Fibroblast of skin of scalp (primary cell): ENCODE measurements at regions not wholly inside any gene's neighbourhood (a gene's known extent, or its start where the extent isn't known, plus 50 kb on each side); places are given as distances from the start of the nearest gene placed in this dataset.

Source experiments
- DNase-seq: peaks from one replicate; pipeline ENCODE4 v3.0.0-alpha.2; 2013

DNA sequence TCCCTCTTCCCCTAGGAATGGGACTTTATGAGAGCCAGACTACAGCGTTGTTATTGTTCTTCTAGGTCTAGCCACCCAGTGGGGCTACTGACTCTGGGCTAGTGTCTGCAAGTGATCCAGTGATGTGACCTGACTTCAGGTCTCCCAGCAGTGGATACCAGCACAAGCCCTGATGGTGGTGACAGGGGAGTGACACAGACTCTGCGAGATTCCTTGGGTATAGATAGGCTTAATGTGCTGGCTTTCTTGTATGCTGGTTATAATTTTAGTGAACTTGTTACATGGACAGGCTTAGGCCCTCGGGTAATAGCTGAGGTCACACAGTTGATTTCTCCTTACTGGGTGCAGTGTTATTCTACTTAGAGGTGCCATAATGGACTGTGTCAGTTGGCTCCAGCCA lies 106.9 kb downstream of the TBC1D30 start:
- DNase-seq: no peak

DNA sequence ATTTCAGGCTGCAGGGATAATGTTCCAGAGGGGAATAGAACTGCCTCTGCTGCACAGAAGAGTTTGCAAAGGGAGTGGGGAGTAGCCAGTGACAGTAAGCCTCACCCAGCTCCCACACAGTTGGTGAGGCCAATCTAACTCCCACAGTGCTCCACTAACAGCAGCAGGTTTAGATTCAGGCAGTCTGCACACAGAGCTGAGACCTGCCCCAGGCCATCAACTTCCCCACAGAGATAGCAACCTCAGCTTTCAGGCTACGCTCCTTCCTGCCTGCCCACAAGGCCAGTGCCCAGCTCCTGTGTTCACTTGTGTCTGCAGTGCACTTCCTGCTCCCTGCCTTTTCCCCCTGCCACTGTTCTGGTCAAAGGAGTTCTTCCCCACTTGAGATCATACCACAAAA lies 107.5 kb downstream of the TBC1D30 start:
- no peak for DNase-seq

DNA sequence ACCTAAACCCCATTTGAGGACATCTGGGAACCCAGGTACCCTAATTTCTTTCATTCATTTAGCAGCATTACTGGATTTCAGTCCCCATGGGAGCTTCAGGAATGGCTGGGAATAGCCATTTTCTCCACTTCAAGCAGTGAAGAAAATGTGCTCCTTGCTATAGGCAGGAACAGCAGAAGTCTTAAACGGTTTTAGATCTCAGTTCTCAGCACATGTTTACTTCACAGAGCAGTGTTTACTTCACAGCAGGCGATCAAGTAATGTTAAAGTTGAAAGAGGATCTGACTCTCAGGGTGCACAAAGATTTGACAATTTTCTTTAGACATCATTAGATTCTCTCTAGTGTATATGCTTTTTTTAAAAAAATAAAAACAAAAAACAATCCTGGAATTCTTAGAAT lies 109.3 kb downstream of the TBC1D30 start:
- no peak for DNase-seq

DNA sequence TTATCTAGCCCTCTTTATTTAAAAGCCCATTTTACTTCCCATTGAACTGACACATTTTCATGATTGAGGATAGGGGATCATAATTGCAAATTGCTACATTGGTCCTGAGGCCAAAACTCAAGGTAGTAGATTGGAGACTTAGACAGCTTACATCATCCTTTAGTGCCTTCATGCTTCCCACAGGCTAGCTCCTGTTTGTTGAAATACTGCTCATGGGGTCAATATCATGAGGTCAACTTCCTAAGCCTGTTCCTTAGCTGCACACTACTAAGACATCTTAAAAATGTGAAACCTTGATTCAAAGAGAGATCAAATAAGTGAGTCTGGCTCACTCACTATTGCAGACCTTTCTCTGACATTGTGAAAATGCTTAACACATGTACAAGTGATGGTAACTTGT lies 113.0 kb downstream of the TBC1D30 start:
- no peak for DNase-seq

DNA sequence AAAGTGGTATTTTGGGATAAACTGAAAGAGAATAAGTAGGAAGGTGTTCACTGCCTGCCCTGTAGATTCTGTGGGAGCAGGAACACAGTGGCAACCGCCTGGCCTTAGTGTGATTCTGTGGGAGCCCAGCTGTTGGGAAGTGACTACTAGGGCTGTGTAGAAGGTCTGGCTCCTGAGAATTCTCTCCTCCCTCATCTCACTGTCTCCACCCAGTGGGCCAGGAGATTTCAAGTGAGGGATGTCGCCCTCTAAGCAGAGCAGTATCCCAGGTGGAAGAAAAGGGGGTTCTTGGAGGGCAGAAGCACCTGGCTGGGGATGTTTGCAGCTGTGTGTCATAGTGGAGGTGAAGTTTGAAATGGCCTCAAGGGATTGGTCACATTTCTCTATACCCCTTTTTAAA lies 113.7 kb downstream of the TBC1D30 start:
- DNase-seq: no peak

DNA sequence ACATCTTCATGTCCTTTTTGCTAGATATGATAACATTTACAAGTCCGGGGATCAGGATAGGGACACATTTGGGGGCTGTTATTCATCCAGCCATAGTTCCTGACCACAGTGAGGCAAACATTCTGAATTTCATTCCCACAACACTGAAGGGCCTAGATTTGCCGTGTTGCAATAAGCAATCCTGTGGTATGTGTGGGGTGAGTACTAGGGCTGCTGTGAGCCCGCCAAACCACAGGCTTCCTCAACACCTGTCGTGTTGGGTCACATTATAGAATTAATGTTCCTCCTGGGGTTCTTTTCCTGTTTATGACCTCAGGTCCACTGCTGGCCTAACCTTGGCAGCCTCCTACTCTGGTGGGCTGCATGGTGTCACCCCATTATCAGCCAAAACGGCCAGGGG lies 119.2 kb downstream of the TBC1D30 start:
- peak; percentile 12 for DNase-seq

DNA sequence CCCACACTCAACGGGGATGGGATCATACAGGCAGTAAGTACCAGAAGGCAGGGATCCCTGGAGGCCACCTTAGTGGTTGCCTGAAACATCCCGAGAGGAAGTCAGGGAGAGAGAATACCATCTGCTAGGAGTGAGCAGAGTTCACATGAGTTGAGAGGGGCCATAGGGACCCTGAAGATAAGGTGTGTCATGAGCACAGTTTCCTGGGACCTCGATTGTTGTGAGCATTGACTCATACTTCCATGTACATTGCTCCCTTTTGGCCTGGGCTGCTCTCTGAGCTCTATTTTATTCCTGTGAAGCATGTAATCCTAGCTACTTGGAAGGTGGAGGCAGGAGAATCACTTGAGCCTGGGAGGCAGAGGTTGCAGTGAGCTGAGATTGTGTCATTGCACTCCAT lies 120.5 kb downstream of the TBC1D30 start:
- no peak for DNase-seq

DNA sequence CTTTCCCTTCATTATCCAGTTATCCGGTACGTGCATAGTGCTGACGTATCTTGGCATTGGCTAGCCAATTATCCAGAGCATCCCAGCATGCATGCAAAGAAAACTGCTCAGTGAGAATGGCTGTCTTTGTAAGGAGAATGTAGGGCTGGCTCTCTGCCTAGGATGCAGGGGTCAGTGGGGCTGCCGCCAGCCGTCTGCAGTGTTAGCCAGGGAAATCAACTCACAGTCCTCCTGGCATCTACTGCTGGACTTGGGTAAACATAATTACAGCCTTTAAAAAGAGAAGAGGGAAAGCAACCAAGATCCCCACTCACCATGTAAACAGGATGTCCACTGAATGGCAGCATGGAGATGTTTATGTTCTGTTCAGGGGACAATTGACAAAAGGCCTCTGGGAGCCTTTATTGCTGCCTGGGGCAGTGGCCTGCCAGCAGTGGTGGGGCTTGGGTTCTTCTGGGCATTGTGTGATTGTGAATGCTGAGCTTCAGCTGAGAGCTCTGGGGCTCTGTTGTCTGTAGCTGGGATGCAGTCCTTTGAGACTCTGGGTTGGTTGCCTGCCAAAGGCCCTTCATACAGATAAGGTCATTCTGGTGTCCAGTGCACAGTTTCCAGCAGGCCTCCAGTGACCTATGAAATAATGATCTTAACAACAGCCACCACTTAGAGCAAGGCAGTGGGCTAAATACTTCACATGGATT lies 121.8 kb downstream of the TBC1D30 start:
- DNase-seq: no peak

DNA sequence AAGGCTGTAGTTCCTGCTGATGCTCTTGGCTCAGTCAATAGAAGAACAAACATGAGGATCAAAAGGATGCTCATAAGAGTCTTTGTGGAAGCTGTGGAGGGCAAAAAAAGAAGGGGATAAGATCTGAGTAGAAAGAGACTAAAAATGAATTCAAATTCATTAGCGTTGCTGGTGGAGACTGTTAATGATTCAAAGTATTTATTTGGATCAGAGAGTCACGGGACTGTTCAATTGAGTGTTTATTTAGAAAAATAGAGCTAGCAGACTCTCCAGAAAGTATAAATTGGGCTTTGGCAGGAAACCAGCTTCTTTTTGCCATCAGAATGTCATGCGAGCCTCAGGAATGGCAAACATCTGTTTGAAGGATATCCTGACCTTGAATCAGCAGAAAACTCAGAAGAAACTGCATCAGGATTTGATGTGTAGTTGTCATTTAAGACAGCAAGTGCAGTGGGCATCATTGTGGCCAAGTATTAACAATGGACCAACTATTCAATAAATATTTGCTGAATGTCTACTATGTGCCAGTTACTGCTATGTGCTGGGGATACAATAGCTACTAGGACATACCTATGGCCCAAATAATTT lies 126.4 kb downstream of the TBC1D30 start:
- peak; percentile 17 for DNase-seq

DNA sequence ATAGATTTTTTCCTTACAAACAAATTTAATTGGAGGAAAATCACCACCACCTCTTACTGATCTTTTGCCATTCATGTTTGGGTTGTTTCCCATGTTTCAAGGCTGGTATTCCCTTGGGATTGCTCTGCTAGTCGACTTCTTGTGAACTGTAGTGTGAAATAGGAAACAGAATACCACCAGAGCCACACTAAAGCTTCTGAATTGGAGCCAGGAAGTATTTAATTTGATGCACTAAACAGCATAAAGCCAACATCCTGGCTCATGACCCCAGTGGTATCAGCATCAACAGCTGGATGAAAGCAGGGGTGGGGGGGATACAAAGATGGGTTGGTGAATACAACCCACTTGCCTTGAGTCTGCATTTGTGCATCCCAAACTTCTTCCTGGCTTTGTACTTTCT lies 127.5 kb downstream of the TBC1D30 start:
- no peak for DNase-seq

DNA sequence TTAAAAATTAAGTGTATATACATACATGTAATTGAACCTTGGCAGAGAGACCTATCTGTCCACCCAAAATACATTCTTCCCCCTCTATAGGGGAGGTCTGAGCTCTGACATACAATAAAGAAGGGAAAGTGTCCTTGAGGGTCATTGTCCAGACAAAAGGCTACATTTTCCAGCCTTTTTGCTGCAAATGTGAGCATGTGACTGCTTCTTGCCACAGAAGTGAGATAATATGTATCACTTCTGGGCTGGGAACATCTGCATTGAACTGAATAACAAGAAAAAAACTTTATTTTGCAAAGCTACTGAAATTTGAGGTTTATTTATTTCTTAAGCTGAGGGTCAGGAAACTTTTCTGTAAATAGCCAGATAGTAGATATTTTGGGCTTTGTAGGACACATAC lies 131.3 kb downstream of the TBC1D30 start:
- DNase-seq: no peak

DNA sequence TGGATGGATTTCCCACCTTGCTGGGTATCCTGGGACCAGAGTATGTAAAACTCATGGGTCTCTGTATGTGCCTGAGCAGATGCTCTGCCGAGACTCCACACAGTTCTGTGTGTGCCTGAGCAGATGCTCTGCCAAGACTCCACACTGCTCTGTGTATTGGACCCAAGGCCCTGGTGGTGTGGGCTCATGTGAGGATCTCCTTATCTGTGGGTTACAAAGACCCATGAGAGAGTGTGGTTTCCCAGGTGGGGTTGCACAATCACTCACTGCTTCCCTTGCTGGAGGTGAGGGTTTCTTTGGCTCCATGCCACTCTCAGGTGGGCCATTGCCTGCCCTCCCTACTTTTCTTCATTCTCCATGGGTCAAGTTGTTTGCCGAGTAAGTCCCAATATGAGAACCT lies 141.5 kb downstream of the TBC1D30 start:
- DNase-seq: no peak

DNA sequence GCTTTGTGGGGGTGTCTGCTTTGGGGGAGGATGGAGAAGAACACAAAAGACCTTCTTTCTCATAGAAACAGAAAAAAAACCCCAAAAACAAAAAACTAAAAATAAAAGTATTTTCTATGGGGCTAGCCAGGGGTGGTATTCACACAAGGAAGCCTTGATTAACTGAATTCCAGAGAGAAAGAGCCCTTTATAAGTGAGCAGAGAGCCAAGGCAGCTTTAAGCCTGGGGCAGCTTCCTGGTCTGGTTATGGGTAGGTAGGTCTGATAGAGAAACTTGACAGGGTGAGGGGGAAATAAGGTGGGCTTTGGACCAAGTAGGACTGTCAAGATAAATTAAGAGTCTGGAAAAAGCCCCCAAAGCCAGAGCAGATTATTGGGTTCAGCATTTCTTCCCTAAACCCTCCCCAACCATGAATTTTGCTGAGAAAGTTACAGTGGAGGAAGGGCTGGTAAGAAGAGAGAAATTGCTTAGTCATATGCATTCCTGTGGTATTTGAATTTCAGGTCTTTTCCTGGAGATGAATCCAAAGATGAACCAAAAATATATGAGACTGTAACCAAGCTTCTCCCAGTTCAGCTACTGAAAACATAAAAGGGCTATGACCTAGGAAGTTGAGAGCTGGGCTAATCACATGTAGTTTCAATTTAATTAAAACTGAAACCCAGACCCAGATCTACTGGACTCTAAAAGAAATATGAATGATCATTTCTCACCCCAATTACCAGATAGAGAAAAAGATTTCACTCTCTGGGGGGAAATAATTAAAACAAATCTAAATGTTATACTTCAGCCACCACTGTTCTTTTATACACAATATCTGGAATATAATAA lies 144.8 kb downstream of the TBC1D30 start:
- DNase-seq: no peak

DNA sequence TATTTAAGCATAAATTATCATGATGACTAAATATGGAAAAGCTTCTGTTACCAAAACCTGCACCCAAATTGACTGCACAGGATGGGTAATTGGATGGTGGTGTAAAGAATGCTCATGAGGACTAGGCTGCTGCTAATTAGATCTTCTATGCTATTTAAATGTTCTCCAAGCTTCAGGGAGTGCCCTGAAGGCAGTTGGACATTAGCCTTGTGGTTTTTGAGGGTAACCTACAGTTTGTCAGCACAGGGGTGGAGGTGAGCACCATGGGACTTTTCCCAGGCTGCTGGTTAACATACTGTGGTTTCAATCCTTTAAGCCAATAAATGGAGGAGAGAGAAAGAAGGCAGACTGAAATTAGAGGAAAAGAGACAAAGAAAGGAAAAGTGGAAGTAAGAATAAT lies 145.0 kb downstream of the WIF1 start:
- no peak for DNase-seq

DNA sequence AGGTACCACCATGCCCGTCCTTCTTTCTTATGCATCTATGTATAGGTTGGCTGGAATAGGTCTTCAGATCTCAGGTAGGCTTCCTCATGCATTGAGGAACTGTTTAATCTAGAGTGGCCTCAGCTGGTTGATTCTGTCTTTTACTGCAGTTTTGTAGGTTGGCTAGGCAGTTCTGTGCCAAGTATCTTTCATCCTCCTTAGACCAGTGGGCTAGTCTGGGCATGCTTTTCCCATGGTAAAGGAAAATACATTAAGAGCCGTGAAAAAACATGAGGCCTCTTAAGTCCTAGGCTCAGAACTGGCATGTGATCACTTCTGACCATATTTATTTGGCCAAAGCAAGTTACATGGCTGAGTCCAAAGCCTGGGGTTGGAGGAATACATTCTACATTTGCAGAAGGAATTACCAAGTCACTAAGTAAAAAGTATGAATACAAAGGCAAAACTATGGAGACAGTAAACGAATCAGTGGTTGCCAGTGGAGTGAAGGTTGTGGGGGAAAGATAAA lies 137.3 kb downstream of the WIF1 start:
- DNase-seq: no peak

DNA sequence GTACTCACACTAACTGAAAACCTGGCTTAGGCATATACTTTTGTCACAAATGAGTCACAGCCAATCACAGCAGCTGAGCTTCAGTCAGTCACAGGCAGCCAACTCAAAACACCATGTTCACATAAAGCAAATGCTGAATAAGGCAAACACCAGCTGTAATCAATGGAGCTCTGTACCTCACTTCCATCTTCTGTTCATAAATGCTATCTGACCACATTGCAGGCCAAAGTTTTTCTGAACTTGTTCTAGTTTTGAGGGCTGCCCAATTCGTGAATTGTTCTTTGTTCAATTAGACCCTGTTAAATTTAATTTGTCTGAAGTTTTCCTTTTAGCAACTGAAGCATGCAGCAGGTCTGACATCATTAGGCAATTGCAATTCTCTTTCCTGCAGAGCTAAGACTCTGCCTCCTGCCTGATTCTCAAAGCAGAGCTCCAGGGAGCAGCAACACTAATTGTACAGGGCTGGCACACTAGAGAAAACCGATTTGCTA lies 129.9 kb downstream of the WIF1 start:
- DNase-seq: no peak

DNA sequence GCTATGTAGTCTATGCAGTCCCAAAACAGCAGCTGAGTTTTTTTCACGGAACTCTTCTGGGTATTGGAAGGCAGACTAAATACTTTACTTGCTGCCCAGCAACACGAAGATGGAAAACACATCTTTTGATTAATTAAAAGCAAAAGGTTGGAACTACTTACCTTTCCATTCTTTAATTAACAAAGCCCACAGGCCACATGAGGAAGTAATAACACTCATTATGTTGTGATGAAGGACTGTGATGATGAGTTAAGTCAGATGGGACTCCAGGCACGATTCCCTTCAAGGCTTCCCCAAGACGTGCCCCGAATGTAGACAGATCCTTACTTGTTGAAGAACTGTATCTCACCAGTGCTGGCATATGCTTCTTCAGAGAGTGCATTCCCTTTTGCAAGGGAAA lies 129.0 kb downstream of the WIF1 start:
- DNase-seq: no peak

DNA sequence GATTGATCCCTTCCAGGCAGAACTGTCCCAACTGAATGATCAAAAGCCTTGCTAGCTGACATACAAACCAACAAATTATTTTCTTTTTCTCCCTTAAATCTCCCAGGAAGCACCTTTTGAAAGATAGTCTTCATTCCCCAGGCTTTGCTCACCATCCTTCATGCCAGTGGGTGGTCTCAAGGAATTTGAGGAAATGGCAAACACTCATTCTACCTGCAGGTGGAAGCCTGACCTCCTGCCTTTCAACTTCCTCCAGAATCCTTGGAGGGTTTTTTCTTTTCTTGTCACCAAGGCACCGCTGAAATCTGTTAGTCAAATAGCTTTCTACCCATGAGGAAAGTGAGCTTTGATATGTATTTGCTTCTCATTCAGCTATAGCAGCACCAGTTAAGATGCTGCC lies 128.5 kb downstream of the WIF1 start:
- no peak for DNase-seq

DNA sequence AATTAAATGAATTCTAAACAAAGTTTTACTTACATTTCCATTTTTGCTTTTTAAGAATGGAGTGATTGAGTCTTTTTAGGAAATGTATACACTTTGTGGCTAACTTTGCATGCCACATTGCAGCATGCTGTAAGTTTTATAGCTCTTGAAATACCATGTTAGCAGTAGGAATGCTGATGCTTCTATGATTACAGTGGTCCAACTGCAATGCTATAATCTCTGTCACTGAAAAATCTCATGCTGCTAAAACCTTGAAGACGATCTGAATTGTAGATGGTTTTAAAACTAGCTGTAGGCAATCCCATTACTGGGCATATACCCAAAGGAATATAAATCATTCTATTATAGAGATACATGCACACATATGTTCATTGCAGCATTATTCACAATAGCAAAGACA lies 127.6 kb downstream of the WIF1 start:
- no peak for DNase-seq

DNA sequence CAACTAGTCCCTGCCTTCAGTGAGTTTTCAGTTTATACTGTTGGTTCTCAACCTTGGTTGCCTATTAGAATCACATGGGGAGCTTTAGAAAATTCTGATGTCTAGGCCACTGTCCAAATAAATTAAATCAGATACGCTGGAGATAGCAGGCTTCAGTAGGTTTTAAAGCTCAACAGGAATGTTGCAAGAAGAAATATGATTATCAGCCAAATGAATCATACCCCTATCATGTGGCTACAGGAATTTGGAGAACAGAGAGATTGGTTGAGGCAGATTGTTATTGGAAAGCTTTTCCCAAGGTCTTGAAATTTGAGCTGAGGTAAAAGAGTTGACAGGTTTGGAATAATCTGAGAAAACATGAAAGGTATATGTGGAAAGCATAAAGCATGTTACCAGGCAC lies 125.3 kb downstream of the WIF1 start:
- DNase-seq: no peak

DNA sequence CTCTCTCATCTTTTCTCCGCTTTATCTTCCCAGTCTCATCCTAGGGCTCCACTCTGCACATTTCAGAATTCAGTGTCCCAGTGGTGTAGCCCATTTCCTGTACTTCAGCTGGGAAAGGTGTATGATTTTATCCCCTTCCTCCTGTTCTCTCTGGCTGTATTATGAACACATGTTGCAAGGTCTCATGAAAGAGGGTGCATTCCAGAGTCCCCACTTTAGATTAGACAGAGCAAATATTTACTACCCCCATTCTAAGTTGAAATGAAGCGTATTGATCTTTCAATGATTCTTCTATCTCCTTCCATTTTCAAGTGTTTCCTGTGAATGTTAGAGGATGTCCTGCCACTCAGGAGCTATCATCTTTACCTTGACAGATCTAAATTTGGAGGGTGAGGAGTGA lies 123.2 kb downstream of the WIF1 start:
- DNase-seq: no peak

DNA sequence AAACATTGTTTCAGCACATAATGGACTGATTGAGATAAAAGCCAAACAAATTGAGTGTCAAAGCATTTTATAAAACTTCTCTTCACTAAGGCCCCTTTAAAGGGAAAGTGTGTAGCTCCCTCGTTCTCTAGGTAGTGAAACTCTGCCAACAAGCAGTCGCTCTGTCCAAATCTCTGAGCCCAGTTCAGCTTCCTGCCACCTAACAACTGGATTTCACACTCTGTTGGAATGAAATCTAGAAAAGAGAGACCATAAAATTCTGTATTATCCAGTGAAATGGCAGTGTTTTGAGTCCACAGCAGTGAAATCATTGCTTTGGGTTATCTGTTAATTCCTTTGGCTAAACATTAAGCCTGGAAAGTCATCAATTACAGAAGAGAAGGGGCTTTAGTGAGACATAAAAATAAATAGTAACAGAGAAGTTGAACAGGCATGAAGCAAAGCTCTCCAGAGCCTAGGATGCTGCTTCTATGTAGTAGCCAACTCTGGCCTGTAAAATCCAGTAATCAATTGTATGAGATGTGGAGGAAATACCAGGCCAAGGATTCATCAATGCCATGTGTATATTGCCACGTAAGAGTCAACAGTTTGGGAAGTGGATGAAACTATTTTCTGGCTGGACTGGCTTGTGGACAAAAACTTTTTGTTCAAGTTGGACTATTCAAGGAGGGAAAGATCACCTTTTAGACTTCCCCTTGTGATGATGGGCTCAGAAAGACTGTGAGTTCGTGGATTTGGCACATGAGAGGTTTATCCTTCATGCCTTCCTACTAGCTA lies 122.5 kb downstream of the WIF1 start:
- DNase-seq: no peak

DNA sequence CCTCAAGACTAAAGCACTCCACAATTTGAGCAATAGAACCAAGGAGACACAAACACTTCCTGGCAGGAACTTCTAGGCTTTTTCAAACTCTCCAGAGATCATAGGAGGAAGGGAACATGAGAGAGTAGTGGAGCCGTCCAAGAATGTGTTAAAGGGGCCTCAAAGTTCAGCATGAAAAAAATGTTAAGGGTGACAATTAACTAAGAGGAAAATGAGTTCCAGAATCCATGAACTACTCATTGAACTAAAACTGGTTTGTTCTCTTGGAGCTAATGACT lies 122.0 kb downstream of the WIF1 start:
- no peak for DNase-seq
